Natural killer cell (primary cell): ENCODE measurements at regions not wholly inside any gene's neighbourhood (a gene's known extent, or its start where the extent isn't known, plus 50 kb on each side); places are given as distances from the start of the nearest gene placed in this dataset.

Experiments used
- ATAC-seq, 3 donors: fragments of 150-1000 bp in 2 of 3; fragments of 200-7000 bp in 1 of 3; cut with Tn5 transposase; 1 replicate in 1 of 3; 2 replicates in 2 of 3; pipeline ENCODE4 v1.10.0; 2021; ENCODE audit warnings: mild to moderate bottlenecking in 2 of 3, moderate library complexity in 2 of 3
- DNase-seq, 2 donors: peaks; one replicate each; pipeline versions ENCODE4 v3.0.0 to v3.0.0-alpha.2; 2013 to 2021; ENCODE audit warnings: mixed read lengths in 1 of 2
- H3K27ac ChIP-seq: one replicate; pipeline ENCODE4 v1.5.1; 2013; ENCODE audit warnings: mild to moderate bottlenecking, low read length
- H3K27me3 ChIP-seq: one replicate; pipeline ENCODE4 v1.6.1; 2013; ENCODE audit warnings: low read length; ENCODE audit not compliant: control insufficient read depth, insufficient read depth
- H3K36me3 ChIP-seq: one replicate; pipeline ENCODE4 v1.6.1; 2013; ENCODE audit warnings: low read length; ENCODE audit not compliant: control insufficient read depth, insufficient read depth
- H3K4me1 ChIP-seq: one replicate; pipeline ENCODE4 v1.6.1; 2013; ENCODE audit warnings: low read length; ENCODE audit not compliant: control insufficient read depth, insufficient read depth
- H3K4me3 ChIP-seq: one replicate; pipeline ENCODE4 v1.5.1; 2013; ENCODE audit warnings: low read length
- H3K9me3 ChIP-seq: one replicate; pipeline ENCODE4 v1.6.1; 2013; ENCODE audit warnings: low read length; ENCODE audit not compliant: control insufficient read depth, insufficient read depth
- H3K27ac Mint-ChIP-seq, 2 donors: one replicate each; pipeline ENCODE4 v1.8.0; 2022; ENCODE audit warnings: mild to moderate bottlenecking in 2 of 2, mixed read lengths in 2 of 2, moderate library complexity in 1 of 2
- H3K27me3 Mint-ChIP-seq, 2 donors: one replicate each; pipeline ENCODE4 v1.8.0; 2022; ENCODE audit warnings: low read depth in 2 of 2, mixed read lengths in 2 of 2
- H3K36me3 Mint-ChIP-seq: one replicate; pipeline ENCODE4 v1.8.0; 2022; ENCODE audit warnings: mixed read lengths
- H3K4me1 Mint-ChIP-seq, 2 donors: one replicate each; pipeline ENCODE4 v1.8.0; 2022; ENCODE audit warnings: mixed read lengths in 2 of 2
- H3K4me3 Mint-ChIP-seq: one replicate; pipeline ENCODE4 v1.8.0; 2022; ENCODE audit warnings: mild to moderate bottlenecking, moderate library complexity, mixed read lengths
- H3K9me3 Mint-ChIP-seq, 2 donors: one replicate each; pipeline ENCODE4 v1.8.0; 2022; ENCODE audit warnings: mixed read lengths in 2 of 2
- WGBS: methylation state at CpG from one replicate; pipeline ENCODE4 v1.1.7; 2013; ENCODE audit warnings: missing lambda C conversion rate; ENCODE audit not compliant: insufficient coverage; 5-methylcytosine and 5-hydroxymethylcytosine counted together
- intact Hi-C: fragments of 100-400 bp; cut with micrococcal nuclease; formaldehyde crosslinking; loops from one replicate; pipeline ENCODE4 v1.14.2; 2022
- TF ChIP-seq, protein P1 (sequence below): fragments of 200-600 bp; IDR thresholded peaks from one replicate; pipeline ENCODE4 v1.8.0; 2022; ENCODE audit warnings: antibody characterized with exemption

- Mint-ChIP-seq H3K27ac (no peak overlapping the region), H3K27me3 (peaks cover 0 to 3% of the 10 kb centered on the region in 2 donors), H3K4me3 (no peak overlapping the region), H3K4me1 (peaks cover under 1 to 5% of the 10 kb centered on the region in 2 donors), H3K9me3 (no peaks in the 10 kb centered on the region), H3K36me3 (no peaks in the 10 kb centered on the region)
- Histone ChIP-seq H3K4me1 (peaks cover 2% of the 10 kb centered on the region), H3K27ac (no peak overlapping the region), H3K4me3 (no peak overlapping the region), H3K27me3 (no peaks in the 10 kb centered on the region), H3K36me3 (no peaks in the 10 kb centered on the region), H3K9me3 (no peaks in the 10 kb centered on the region)
- no peak for DNase-seq
- intact Hi-C loops = no loop called here
- ATAC-seq = no peak
- 95% methylated on average over 3 of the region's 3 CpGs for WGBS
- TF ChIP-seq, protein P1, sequence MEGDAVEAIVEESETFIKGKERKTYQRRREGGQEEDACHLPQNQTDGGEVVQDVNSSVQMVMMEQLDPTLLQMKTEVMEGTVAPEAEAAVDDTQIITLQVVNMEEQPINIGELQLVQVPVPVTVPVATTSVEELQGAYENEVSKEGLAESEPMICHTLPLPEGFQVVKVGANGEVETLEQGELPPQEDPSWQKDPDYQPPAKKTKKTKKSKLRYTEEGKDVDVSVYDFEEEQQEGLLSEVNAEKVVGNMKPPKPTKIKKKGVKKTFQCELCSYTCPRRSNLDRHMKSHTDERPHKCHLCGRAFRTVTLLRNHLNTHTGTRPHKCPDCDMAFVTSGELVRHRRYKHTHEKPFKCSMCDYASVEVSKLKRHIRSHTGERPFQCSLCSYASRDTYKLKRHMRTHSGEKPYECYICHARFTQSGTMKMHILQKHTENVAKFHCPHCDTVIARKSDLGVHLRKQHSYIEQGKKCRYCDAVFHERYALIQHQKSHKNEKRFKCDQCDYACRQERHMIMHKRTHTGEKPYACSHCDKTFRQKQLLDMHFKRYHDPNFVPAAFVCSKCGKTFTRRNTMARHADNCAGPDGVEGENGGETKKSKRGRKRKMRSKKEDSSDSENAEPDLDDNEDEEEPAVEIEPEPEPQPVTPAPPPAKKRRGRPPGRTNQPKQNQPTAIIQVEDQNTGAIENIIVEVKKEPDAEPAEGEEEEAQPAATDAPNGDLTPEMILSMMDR = no peak
Observed at GRCh38 chr2:42941633-42942176, 149.3 kb upstream of the HAAO start.

DNA sequence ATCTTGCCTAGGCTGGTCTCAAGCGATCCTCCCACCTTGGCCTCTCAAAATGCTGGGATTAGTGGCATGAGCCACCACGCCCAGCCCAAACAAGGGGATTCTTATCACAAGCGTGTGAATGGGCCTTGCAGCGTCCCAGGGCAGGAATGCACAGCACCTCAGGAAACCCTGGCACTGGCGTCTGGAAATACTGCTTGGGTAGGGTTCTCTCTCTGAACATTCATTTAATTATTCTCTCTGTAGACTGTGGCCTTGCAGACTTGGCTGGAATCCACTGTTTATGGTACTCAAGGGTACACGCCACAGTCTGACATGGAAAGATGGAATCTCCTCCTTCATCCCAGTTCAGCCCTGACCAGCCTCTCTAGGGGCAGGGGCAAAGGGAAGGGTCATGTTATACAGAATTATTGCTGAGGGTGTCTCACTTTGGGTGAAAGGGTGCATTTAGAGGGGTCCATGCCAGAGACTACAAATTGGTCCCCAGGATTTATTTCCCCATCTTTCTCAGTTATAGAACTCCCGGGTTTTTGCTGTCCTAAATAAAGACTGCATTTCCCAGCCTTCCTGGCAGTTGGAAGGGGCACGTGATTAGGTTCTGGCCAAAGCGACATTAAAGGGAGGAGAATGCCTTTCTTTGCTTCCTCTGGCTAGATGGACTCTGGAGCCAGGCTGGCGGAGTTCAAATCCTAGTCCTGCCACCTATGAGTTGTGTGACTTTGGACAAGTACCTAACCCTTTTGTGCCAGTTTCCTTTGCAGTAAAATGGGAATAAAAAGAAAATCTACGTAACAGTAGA, 147.2 kb upstream of the HAAO start:
- H3K9me3 Mint-ChIP-seq = no peaks in the 10 kb centered on the region
- no peak overlapping the region for H3K27ac ChIP-seq

GRCh38 chr2:42938671-42939370, 146.4 kb upstream of the HAAO start:
- Mint-ChIP-seq H3K27ac (no peak overlapping the region), H3K4me1 (peaks cover 2 to 4% of the 10 kb centered on the region in 2 donors), H3K4me3 (no peak overlapping the region), H3K27me3 (peaks cover 0 to under 1% of the 10 kb centered on the region in 2 donors), H3K9me3 (no peaks in the 10 kb centered on the region), H3K36me3 (no peaks in the 10 kb centered on the region)
- Histone ChIP-seq H3K27ac (no peak overlapping the region), H3K9me3 (no peaks in the 10 kb centered on the region), H3K36me3 (no peaks in the 10 kb centered on the region), H3K27me3 (no peaks in the 10 kb centered on the region), H3K4me1 (peaks cover 18% of the 10 kb centered on the region), H3K4me3 (no peak overlapping the region)
- DNase-seq = no peak
- no peak for ATAC-seq
- TF ChIP-seq, protein P1 = no peak
- intact Hi-C loops = no loop called here
- WGBS = 75% methylated on average over 3 of the region's 3 CpGs

More for the DNA sequence above, 147.2 kb upstream of the HAAO start:
- no peak overlapping the region for H3K4me3 ChIP-seq
- H3K4me1 ChIP-seq = peaks cover 10% of the 10 kb centered on the region
- H3K9me3 ChIP-seq = no peaks in the 10 kb centered on the region
- ATAC-seq (no peak), DNase-seq (no peak)
- H3K4me3 Mint-ChIP-seq = no peak overlapping the region
- 82% methylated on average over 11 of the region's 11 CpGs for WGBS
- TF ChIP-seq, protein P1 = no peak
- H3K36me3 ChIP-seq = no peaks in the 10 kb centered on the region
- H3K27me3 Mint-ChIP-seq = peaks cover 0 to 3% of the 10 kb centered on the region in 2 donors
- H3K27me3 ChIP-seq = no peaks in the 10 kb centered on the region
- peaks cover 0 to 4% of the 10 kb centered on the region in 2 donors for H3K4me1 Mint-ChIP-seq
- no peak overlapping the region for H3K27ac Mint-ChIP-seq
- intact Hi-C loops = no loop called here
- no peaks in the 10 kb centered on the region for H3K36me3 Mint-ChIP-seq
